Panc1 (cell line): ENCODE measurements at regions not wholly inside any gene's neighbourhood (a gene's known extent, or its start where the extent isn't known, plus 50 kb on each side); places are given as distances from the start of the nearest gene placed in this dataset.

Experiments used
- ATAC-seq: fragments of 200-7000 bp; cut with Tn5 transposase; 2 replicates; pipeline ENCODE4 v1.9.1; 2020; ENCODE audit warnings: mild to moderate bottlenecking, moderate library complexity
- BruUV-seq: library from RNA; stranded (reverse); fragments of 400-500 nt; replicated peaks from 2 replicates; lab custom pipeline; 2021; lab: Mats Ljungman, UMichigan
- CTCF ChIA-PET: fragments of 300-600 bp; sonication (Branson Sonifier 250); formaldehyde crosslinking; loops from one replicate; lab custom pipeline; 2022; ENCODE audit warnings: antibody characterized with exemption; lab: Charles Lee
- POLR2A ChIA-PET: fragments of 300-600 bp; sonication (Branson Sonifier 250); formaldehyde crosslinking; loops from one replicate; lab custom pipeline; 2022; ENCODE audit warnings: antibody characterized with exemption; lab: Charles Lee
- DNase-seq: peaks from one replicate; pipeline ENCODE4 v3.0.0-alpha.2; 2010; ENCODE audit warnings: low read depth, low spot score
- H3K27ac ChIP-seq: 2 replicates; pipeline ENCODE4 v1.5.1; 2011; ENCODE audit warnings: mild to moderate bottlenecking, low read length, inconsistent platforms
- H3K27me3 ChIP-seq: fragments of 200-500 bp; sonication (Bioruptor generic); 2 replicates; pipeline ENCODE4 v1.6.0; 2014; ENCODE audit warnings: low read length, inconsistent platforms; ENCODE audit not compliant: control insufficient read depth, insufficient read depth
- H3K36me3 ChIP-seq: fragments of 200-500 bp; sonication (Bioruptor generic); 2 replicates; pipeline ENCODE4 v1.5.1; 2014; ENCODE audit warnings: inconsistent platforms, mild to moderate bottlenecking, low read length, moderate library complexity; ENCODE audit not compliant: control insufficient read depth, insufficient read depth
- H3K4me1 ChIP-seq: 2 replicates; pipeline ENCODE4 v1.5.1; 2011; ENCODE audit warnings: inconsistent platforms, mild to moderate bottlenecking, low read length, moderate library complexity; ENCODE audit not compliant: control insufficient read depth, insufficient read depth
- H3K4me3 ChIP-seq, 2 experiments: 2 replicates each; pipeline ENCODE4 v1.5.1; 2011 to 2012; ENCODE audit warnings: low read depth in 2 of 2, low read length in 2 of 2, mild to moderate bottlenecking in 2 of 2, inconsistent platforms in 1 of 2, moderate library complexity in 1 of 2
- H3K9me3 ChIP-seq: fragments of 200-500 bp; sonication (Bioruptor generic); 2 replicates; pipeline ENCODE4 v1.5.1; 2014; ENCODE audit warnings: low read depth, mild to moderate bottlenecking, inconsistent platforms, low read length, moderate library complexity; ENCODE audit not compliant: control insufficient read depth, insufficient read depth
- CTCF ChIP-seq: fragments of 450-650 bp; IDR thresholded peaks from 2 replicates; pipeline ENCODE4 v1.5.1; 2017; ENCODE audit warnings: mild to moderate bottlenecking
- POLR2AphosphoS5 ChIP-seq: IDR thresholded peaks from 2 replicates; pipeline ENCODE4 v1.6.1; 2012; ENCODE audit warnings: mild to moderate bottlenecking, low read depth, low read length, moderate library complexity
- REST ChIP-seq, 2 experiments: IDR thresholded peaks; 2 replicates each; pipeline ENCODE4 v1.6.1; 2011 to 2012; ENCODE audit warnings: low read depth in 2 of 2, control low read depth in 1 of 2, low read length in 1 of 2, mild to moderate bottlenecking in 1 of 2, moderate library complexity in 1 of 2; ENCODE audit not compliant: insufficient read depth in 1 of 2
- SIN3A ChIP-seq: IDR thresholded peaks from 2 replicates; pipeline ENCODE4 v1.6.1; 2012; ENCODE audit warnings: low read depth, mild to moderate bottlenecking, low read length, moderate library complexity, borderline replicate concordance; ENCODE audit not compliant: insufficient read depth
- TCF7L2 ChIP-seq: IDR thresholded peaks from 2 replicates; pipeline ENCODE4 v1.6.1; 2011; ENCODE audit warnings: mild to moderate bottlenecking, low read depth, low read length, inconsistent platforms
- in situ Hi-C: cut with HindIII; loops from 2 replicates; pipeline ENCODE4 v1.10.0; 2016; ENCODE audit warnings: low sequenced_read_pairs, low pct_unique_long_range_greater_than_20kb
- intact Hi-C: fragments of 100-400 bp; cut with micrococcal nuclease; formaldehyde crosslinking; loops from one replicate; pipeline ENCODE4 v1.10.0; 2022; ENCODE audit not compliant: unreplicated experiment

- DNase-seq: no peak
- TF ChIP-seq CTCF (no peak), POLR2AphosphoS5 (no peak), SIN3A (no peak), TCF7L2 (no peak), REST (IDR thresholded peaks at IDR 0.05; ENCODE audit: insufficient read depth in 1 of 2, low read depth in 2 of 2, low read length in 1 of 2) (no peak)
- BruUV-seq: no TSS peak
- ATAC-seq: no peak
- CTCF ChIA-PET: no interaction called here
- Histone ChIP-seq H3K27me3 (no peaks in the 10 kb centered on the region), H3K36me3 (no peaks in the 10 kb centered on the region), H3K27ac (no peak overlapping the region), H3K4me1 (no peaks in the 10 kb centered on the region), H3K4me3 (no peak overlapping the region), H3K9me3 (no peaks in the 10 kb centered on the region)
- POLR2A ChIA-PET: no interaction called here
- in situ Hi-C loops: no loop called here
- intact Hi-C loops: loop anchor here (5.0 to 10.0 kb wide), 4 partner anchors 221 to 1888 kb away; partner anchors contain the start of gene ZNF385D
Measured at GRCh38 chr3:22115581-22115980, 364.6 kb upstream of the ZNF385D start.

DNA sequence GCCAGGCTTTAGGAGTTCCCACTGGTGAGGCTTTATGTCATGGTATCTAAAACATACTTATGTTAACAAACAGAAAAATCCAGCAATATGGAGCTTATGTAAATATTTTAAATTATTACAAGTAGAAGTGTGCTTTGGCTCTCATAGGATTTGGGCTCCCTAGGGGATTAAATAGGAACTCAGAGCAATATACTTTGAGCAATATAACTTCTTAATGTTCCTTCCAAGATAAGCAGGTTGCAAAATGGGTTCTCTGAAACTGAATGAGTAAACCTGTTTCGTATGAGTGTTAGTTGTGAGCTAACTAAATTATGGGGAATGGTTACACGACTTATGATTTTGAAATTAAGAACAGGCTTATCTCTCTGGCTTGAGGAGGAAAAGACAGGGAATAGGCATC lies 366.1 kb upstream of the ZNF385D start:
- in situ Hi-C loops (no loop called here), intact Hi-C loops (loop anchor here (5.0 to 10.0 kb wide), 4 partner anchors 222 to 1890 kb away; partner anchors contain the start of gene ZNF385D)
- Histone ChIP-seq H3K4me1 (no peaks in the 10 kb centered on the region), H3K36me3 (no peaks in the 10 kb centered on the region), H3K4me3 (no peak overlapping the region), H3K27ac (no peak overlapping the region), H3K27me3 (no peaks in the 10 kb centered on the region), H3K9me3 (no peaks in the 10 kb centered on the region)
- ChIA-PET POLR2A (no interaction called here), CTCF (no interaction called here)
- ATAC-seq (no peak), DNase-seq (no peak)
- TF ChIP-seq TCF7L2 (no peak), CTCF (no peak), SIN3A (no peak), REST (IDR thresholded peaks at IDR 0.05; ENCODE audit: insufficient read depth in 1 of 2, low read depth in 2 of 2, low read length in 1 of 2) (no peak), POLR2AphosphoS5 (no peak)
- BruUV-seq: no TSS peak
